IMR-90 (cell line): ENCODE measurements at regions not wholly inside any gene's neighbourhood (a gene's known extent, or its start where the extent isn't known, plus 50 kb on each side); places are given as distances from the start of the nearest gene placed in this dataset.

Experiments
- ATAC-seq: fragments of 200-7000 bp; cut with Tn5 transposase; 2 replicates; pipeline ENCODE4 v1.9.1; 2020; ENCODE audit warnings: low read depth, mild to moderate bottlenecking, moderate library complexity
- BruUV-seq: library from RNA; stranded (reverse); fragments of 400-500 nt; replicated peaks from 2 replicates; lab custom pipeline; 2021; lab: Mats Ljungman, UMichigan
- CTCF ChIA-PET: fragments of 300-600 bp; formaldehyde crosslinking; extraction: SDS; loops from one replicate; lab custom pipeline; 2021; ENCODE audit warnings: antibody characterized with exemption; lab: Yijun Ruan, JAX
- POLR2A ChIA-PET: fragments of 300-600 bp; sonication (Branson Sonifier 250); formaldehyde crosslinking; loops from one replicate; lab custom pipeline; 2022; ENCODE audit warnings: antibody characterized with exemption; ENCODE audit not compliant: unreplicated experiment; lab: Charles Lee
- DNase-seq: peaks from one replicate; pipeline ENCODE4 v3.0.0; 2013
- H2AFZ ChIP-seq: replicated peaks from 2 replicates; pipeline ENCODE3; 2013; ENCODE audit warnings: low read length, mild to moderate bottlenecking; ENCODE audit not compliant: poor library complexity
- H2AK5ac ChIP-seq: 2 replicates; pipeline ENCODE4 v1.6.1; 2013; ENCODE audit warnings: low read depth, low read length, inconsistent platforms
- H2AK9ac ChIP-seq: replicated peaks from 2 replicates; pipeline ENCODE3; 2013; ENCODE audit warnings: mild to moderate bottlenecking, low read depth, low read length, moderate library complexity; ENCODE audit not compliant: poor library complexity
- H2BK120ac ChIP-seq: 2 replicates; pipeline ENCODE4 v1.6.1; 2013; ENCODE audit warnings: low read depth, low read length, inconsistent platforms
- H2BK15ac ChIP-seq: 3 replicates; pipeline ENCODE4 v1.6.1; 2013; ENCODE audit warnings: low read depth, low read length, inconsistent platforms
- H2BK20ac ChIP-seq: 2 replicates; pipeline ENCODE4 v1.6.1; 2013; ENCODE audit warnings: low read depth, mild to moderate bottlenecking, inconsistent platforms, low read length, moderate library complexity
- H2BK5ac ChIP-seq: 2 replicates; pipeline ENCODE4 v1.6.1; 2013; ENCODE audit warnings: mild to moderate bottlenecking, low read depth, low read length, inconsistent platforms; ENCODE audit not compliant: poor library complexity, severe bottlenecking
- H3K14ac ChIP-seq: replicated peaks from 2 replicates; pipeline ENCODE4 v1.6.1; 2013; ENCODE audit warnings: low read depth, low read length, inconsistent platforms
- H3K18ac ChIP-seq: 2 replicates; pipeline ENCODE4 v1.6.1; 2013; ENCODE audit warnings: low read depth, low read length, control low read depth
- H3K23ac ChIP-seq: 2 replicates; pipeline ENCODE4 v1.6.1; 2013; ENCODE audit warnings: low read depth, low read length, inconsistent platforms
- H3K27ac ChIP-seq: 2 replicates; pipeline ENCODE4 v1.5.1; 2013; ENCODE audit warnings: mild to moderate bottlenecking, control low read depth, low read length; ENCODE audit not compliant: insufficient read depth
- H3K27me3 ChIP-seq: 2 replicates; pipeline ENCODE4 v1.6.1; 2013; ENCODE audit warnings: low read length; ENCODE audit not compliant: control insufficient read depth, insufficient read depth
- H3K36me3 ChIP-seq: 2 replicates; pipeline ENCODE4 v1.6.1; 2013; ENCODE audit warnings: low read length, mixed read lengths; ENCODE audit not compliant: control insufficient read depth, insufficient read depth
- H3K4ac ChIP-seq: 2 replicates; pipeline ENCODE4 v1.6.1; 2013; ENCODE audit warnings: low read depth, low read length, inconsistent platforms
- H3K4me1 ChIP-seq: 2 replicates; pipeline ENCODE4 v1.6.1; 2013; ENCODE audit warnings: low read length, mixed read lengths; ENCODE audit not compliant: control insufficient read depth, insufficient read depth
- H3K4me2 ChIP-seq: 2 replicates; pipeline ENCODE4 v1.6.1; 2013; ENCODE audit warnings: low read depth, mild to moderate bottlenecking, control low read depth, low read length, moderate library complexity
- H3K4me3 ChIP-seq: 2 replicates; pipeline ENCODE4 v1.5.1; 2013; ENCODE audit warnings: low read depth, mild to moderate bottlenecking, control low read depth, low read length, moderate library complexity; ENCODE audit not compliant: insufficient read depth
- H3K56ac ChIP-seq: 2 replicates; pipeline ENCODE4 v1.6.1; 2013; ENCODE audit warnings: low read length, inconsistent platforms; ENCODE audit not compliant: insufficient read depth; ENCODE audit errors: extremely low read depth
- H3K79me1 ChIP-seq, 2 experiments: 2 replicates each; pipeline ENCODE4 v1.6.1; 2013; ENCODE audit warnings: low read length in 2 of 2, inconsistent platforms in 1 of 2, low read depth in 1 of 2
- H3K9ac ChIP-seq: 2 replicates; pipeline ENCODE4 v1.6.1; 2013; ENCODE audit warnings: low read depth, low read length, control low read depth
- H3K9me1 ChIP-seq: 2 replicates; pipeline ENCODE4 v1.6.1; 2013; ENCODE audit warnings: low read length, inconsistent platforms; ENCODE audit not compliant: insufficient read depth
- H3K9me3 ChIP-seq: 2 replicates; pipeline ENCODE4 v1.6.1; 2013; ENCODE audit warnings: low read length; ENCODE audit not compliant: control insufficient read depth, insufficient read depth
- H4K20me1 ChIP-seq: 2 replicates; pipeline ENCODE4 v1.6.1; 2013; ENCODE audit warnings: low read length, inconsistent platforms; ENCODE audit not compliant: insufficient read depth
- H4K5ac ChIP-seq: 2 replicates; pipeline ENCODE4 v1.6.1; 2013; ENCODE audit warnings: mild to moderate bottlenecking, low read depth, low read length, control low read depth
- H4K8ac ChIP-seq, 2 experiments: 2 replicates each; pipeline ENCODE4 v1.6.1; 2013; ENCODE audit warnings: low read depth in 2 of 2, low read length in 2 of 2, control low read depth in 1 of 2, inconsistent platforms in 1 of 2
- H4K91ac ChIP-seq: 2 replicates; pipeline ENCODE4 v1.6.1; 2013; ENCODE audit warnings: low read depth, low read length, inconsistent platforms; ENCODE audit not compliant: insufficient read depth
- BHLHE40 ChIP-seq: fragments of 150-350 bp; IDR thresholded peaks from 2 replicates; pipeline ENCODE4 v1.6.1; 2016; ENCODE audit warnings: mild to moderate bottlenecking, low read depth, low read length
- CEBPB ChIP-seq: IDR thresholded peaks from 2 replicates; pipeline ENCODE4 v1.6.1; 2012; ENCODE audit warnings: low read depth, low read length, improper control_type of control experiment
- CHD1 ChIP-seq: IDR thresholded peaks from 2 replicates; pipeline ENCODE4 v1.6.1; 2012; ENCODE audit warnings: low read depth, low read length, improper control_type of control experiment
- CTCF ChIP-seq: conservative IDR thresholded peaks from 2 replicates; pipeline ENCODE4 v1.5.1; 2012; ENCODE audit warnings: mild to moderate bottlenecking, low read depth, low read length, improper control_type of control experiment
- FOS ChIP-seq: fragments of 150-350 bp; IDR thresholded peaks from 2 replicates; pipeline ENCODE4 v1.6.1; 2016; ENCODE audit warnings: low read depth, low read length
- MAFK ChIP-seq: IDR thresholded peaks from 2 replicates; pipeline ENCODE4 v1.6.1; 2012; ENCODE audit warnings: low read depth, low read length, improper control_type of control experiment
- MAZ ChIP-seq: IDR thresholded peaks from 2 replicates; pipeline ENCODE4 v1.6.1; 2012; ENCODE audit warnings: low read depth, mild to moderate bottlenecking, low read length, improper control_type of control experiment, moderate library complexity, borderline replicate concordance
- MXI1 ChIP-seq: IDR thresholded peaks from 2 replicates; pipeline ENCODE4 v1.6.1; 2012; ENCODE audit warnings: low read depth, mild to moderate bottlenecking, low read length, moderate library complexity, borderline replicate concordance
- NFE2L2 ChIP-seq: fragments of 150-350 bp; IDR thresholded peaks from 2 replicates; pipeline ENCODE4 v1.6.1; 2016; ENCODE audit warnings: low read depth, mild to moderate bottlenecking, low read length
- POLR2A ChIP-seq: IDR thresholded peaks from 2 replicates; pipeline ENCODE4 v1.6.1; 2012; ENCODE audit warnings: mild to moderate bottlenecking, low read depth, low read length
- RAD21 ChIP-seq: IDR thresholded peaks from 2 replicates; pipeline ENCODE4 v1.6.1; 2012; ENCODE audit warnings: low read length, improper control_type of control experiment
- RCOR1 ChIP-seq: IDR thresholded peaks from 2 replicates; pipeline ENCODE4 v1.6.1; 2012; ENCODE audit warnings: mild to moderate bottlenecking, low read length, improper control_type of control experiment; ENCODE audit not compliant: insufficient replicate concordance
- RFX5 ChIP-seq: IDR thresholded peaks from 2 replicates; pipeline ENCODE4 v1.8.0; 2012; ENCODE audit warnings: low read depth, mild to moderate bottlenecking, low read length, moderate library complexity
- SMC3 ChIP-seq: fragments of 150-350 bp; IDR thresholded peaks from 2 replicates; pipeline ENCODE4 v1.6.1; 2016; ENCODE audit warnings: low read depth, mild to moderate bottlenecking, antibody characterized with exemption, low read length, moderate library complexity
- WGBS, 2 experiments: methylation state at CpG; one replicate each; pipeline versions ENCODE4 v1.1.5 to v1.1.7; 2013; ENCODE audit warnings: missing lambda C conversion rate in 2 of 2; ENCODE audit not compliant: insufficient read length in 1 of 2; ENCODE audit errors: extremely low coverage in 2 of 2; 5-methylcytosine and 5-hydroxymethylcytosine counted together
- dilution Hi-C: fragments of 300-500 bp; cut with HindIII; formaldehyde crosslinking; loops from one replicate; pipeline ENCODE4 v1.14.3; 2018; ENCODE audit warnings: low sequenced_read_pairs; ENCODE audit not compliant: unreplicated experiment
- in situ Hi-C: fragments of 300-500 bp; cut with MboI; formaldehyde crosslinking; loops from 3 replicates; pipeline ENCODE4 v1.14.3; 2019; ENCODE audit warnings: low sequenced_read_pairs, inconsistent platforms, mixed read lengths
- intact Hi-C: fragments of 100-400 bp; cut with micrococcal nuclease; formaldehyde crosslinking; loops from 2 replicates; pipeline ENCODE4 v1.10.0; 2022
- TF ChIP-seq, protein P1 (sequence below): fragments of 150-350 bp; IDR thresholded peaks from 2 replicates; pipeline ENCODE4 v1.6.1; 2017; ENCODE audit warnings: mild to moderate bottlenecking, antibody characterized with exemption, low read length, low read depth
- TF ChIP-seq, protein P2 (sequence below): fragments of 150-350 bp; IDR thresholded peaks from 2 replicates; pipeline ENCODE4 v1.6.1; 2016; ENCODE audit warnings: low read depth, mild to moderate bottlenecking, low read length, moderate library complexity, borderline replicate concordance

- ATAC-seq (no peak), DNase-seq (no peak)
- no peak overlapping the region for H2BK20ac ChIP-seq
- H3K4me1 ChIP-seq: peaks cover 4% of the 10 kb centered on the region
- H3K4me2 ChIP-seq: no peak overlapping the region
- intact Hi-C loops: no loop called here
- H2BK120ac ChIP-seq: no peak overlapping the region
- no peak overlapping the region for H3K14ac ChIP-seq
- no peaks in the 10 kb centered on the region for H3K79me1 ChIP-seq
- no peak overlapping the region for H3K23ac ChIP-seq
- H3K36me3 ChIP-seq: no peaks in the 10 kb centered on the region
- no peak overlapping the region for H3K18ac ChIP-seq
- no TSS peak for BruUV-seq
- no peak overlapping the region for H3K27ac ChIP-seq
- H3K27me3 ChIP-seq: no peaks in the 10 kb centered on the region
- no peak overlapping the region for H4K5ac ChIP-seq
- in situ Hi-C loops: no loop called here
- H3K4me3 ChIP-seq: no peak overlapping the region
- no peaks in the 10 kb centered on the region for H4K20me1 ChIP-seq
- dilution Hi-C loops: no loop called here
- H3K56ac ChIP-seq: no peak overlapping the region
- H4K8ac ChIP-seq: no peak overlapping the region
- no peak overlapping the region for H3K4ac ChIP-seq
- CTCF ChIA-PET: no interaction called here
- no peak overlapping the region for H2BK5ac ChIP-seq
- TF ChIP-seq RCOR1 (no peak), FOS (no peak), POLR2A (no peak), RFX5 (no peak), CEBPB (no peak), MAZ (no peak), NFE2L2 (no peak), CTCF (no peak), BHLHE40 (no peak), MXI1 (no peak), RAD21 (no peak), SMC3 (no peak), MAFK (no peak), CHD1 (no peak)
- TF ChIP-seq, protein P1, sequence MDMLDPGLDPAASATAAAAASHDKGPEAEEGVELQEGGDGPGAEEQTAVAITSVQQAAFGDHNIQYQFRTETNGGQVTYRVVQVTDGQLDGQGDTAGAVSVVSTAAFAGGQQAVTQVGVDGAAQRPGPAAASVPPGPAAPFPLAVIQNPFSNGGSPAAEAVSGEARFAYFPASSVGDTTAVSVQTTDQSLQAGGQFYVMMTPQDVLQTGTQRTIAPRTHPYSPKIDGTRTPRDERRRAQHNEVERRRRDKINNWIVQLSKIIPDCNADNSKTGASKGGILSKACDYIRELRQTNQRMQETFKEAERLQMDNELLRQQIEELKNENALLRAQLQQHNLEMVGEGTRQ: no peak
- TF ChIP-seq, protein P2, sequence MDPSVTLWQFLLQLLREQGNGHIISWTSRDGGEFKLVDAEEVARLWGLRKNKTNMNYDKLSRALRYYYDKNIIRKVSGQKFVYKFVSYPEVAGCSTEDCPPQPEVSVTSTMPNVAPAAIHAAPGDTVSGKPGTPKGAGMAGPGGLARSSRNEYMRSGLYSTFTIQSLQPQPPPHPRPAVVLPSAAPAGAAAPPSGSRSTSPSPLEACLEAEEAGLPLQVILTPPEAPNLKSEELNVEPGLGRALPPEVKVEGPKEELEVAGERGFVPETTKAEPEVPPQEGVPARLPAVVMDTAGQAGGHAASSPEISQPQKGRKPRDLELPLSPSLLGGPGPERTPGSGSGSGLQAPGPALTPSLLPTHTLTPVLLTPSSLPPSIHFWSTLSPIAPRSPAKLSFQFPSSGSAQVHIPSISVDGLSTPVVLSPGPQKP: no peak
- no peak overlapping the region for H4K91ac ChIP-seq
- H3K9me3 ChIP-seq: no peaks in the 10 kb centered on the region
- H2BK15ac ChIP-seq: no peak overlapping the region
- H2AK9ac ChIP-seq: no peak overlapping the region
- H3K9ac ChIP-seq: no peak overlapping the region
- no peak overlapping the region for H2AFZ ChIP-seq
- no CpG with 5 or more reads among the region's 2 CpGs for WGBS, 2 experiments
- POLR2A ChIA-PET: no interaction called here
- H3K9me1 ChIP-seq: 0 out of 2 replicates have a peak, but pooled peaks cover 2% of the 10 kb centered on the region
- no peak overlapping the region for H2AK5ac ChIP-seq
Observed at GRCh38 chr20:4371623-4372251, 122.7 kb upstream of the ADRA1D start.
